Stimulated activated CD8-positive, alpha-beta memory T cell treated with anti-CD3 and anti-CD28 coated beads, Interleukin-4, amount 100 ng/mL, for 1 hour (primary cell): ENCODE measurements at regions not wholly inside any gene's neighbourhood (a gene's known extent, or its start where the extent isn't known, plus 50 kb on each side); places are given as distances from the start of the nearest gene placed in this dataset.

Experiments used
- DNase-seq, 2 donors: peaks; one replicate each; pipeline ENCODE4 v3.0.0-alpha.2; 2020; ENCODE audit warnings: low read depth in 2 of 2, low spot score in 1 of 2

GRCh38 chr5:133831491-133832224 lies 136.8 kb downstream of the C5orf15 start:
- no peak for DNase-seq

GRCh38 chr5:133830911-133831310 lies 137.5 kb downstream of the C5orf15 start:
- no peak for DNase-seq

GRCh38 chr5:133830281-133830680 lies 138.1 kb downstream of the C5orf15 start:
- no peak for DNase-seq

DNA sequence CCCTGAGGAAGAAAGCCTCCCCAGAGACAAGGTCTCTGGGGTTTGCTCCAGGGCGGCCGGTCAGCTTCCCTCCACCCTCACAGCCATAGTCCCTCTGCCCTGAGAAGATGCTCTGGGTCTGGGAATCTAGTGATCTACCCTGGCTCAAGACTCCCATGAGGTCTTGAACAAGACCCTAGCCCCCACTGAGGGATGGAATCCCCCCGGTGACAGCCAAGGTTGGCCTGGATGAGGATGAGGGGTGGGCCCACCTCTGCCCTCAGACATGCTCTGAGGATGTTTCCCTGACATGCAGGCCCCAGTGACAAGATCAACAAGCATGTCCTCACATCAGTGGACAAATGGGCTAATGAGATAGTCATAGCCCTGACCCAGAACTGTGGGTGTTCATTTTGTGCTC lies 138.6 kb downstream of the C5orf15 start:
- DNase-seq, result no peak

GRCh38 chr5:133828722-133829121 lies 139.7 kb downstream of the C5orf15 start:
- DNase-seq, result no peak

DNA sequence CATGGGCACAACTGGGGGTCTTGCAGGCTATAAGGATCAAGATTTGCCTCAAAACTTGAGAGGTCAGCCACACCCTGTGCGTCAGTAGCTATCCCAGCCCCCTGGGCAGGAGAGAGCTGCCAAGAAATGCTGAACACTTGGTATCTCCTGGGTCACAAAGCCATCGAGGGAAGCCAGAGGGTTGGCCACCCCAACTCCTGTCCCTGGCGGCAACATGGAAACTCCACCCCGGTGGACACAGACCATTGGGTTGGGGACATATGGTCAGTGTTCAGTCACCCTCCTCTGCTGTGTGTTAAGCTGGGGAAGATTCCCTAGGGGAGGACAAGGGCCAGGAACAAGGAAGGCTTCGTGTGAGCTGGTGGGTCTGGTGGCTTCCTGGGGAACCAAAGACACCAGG lies 140.6 kb downstream of the C5orf15 start:
- DNase-seq, result no peak

DNA sequence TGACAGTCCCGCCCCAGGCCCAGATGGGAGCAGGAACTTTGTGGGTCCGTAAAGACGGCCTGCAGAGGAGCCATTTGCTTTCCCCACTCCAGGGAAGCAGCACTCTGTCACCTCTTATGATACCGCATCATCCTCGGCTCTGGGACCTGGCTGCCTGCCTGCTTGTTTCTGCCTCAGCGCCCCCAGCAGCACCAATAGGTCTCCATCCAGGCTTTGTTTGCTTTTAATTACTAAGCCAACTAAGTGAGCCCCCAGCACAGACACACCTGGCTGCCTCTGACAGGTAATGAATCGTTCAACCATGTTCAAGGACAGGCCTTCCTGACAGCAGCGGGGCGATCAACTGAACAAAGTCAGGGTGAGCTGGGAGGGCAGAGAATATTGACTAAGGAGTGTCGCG lies 141.4 kb downstream of the C5orf15 start:
- no peak for DNase-seq

DNA sequence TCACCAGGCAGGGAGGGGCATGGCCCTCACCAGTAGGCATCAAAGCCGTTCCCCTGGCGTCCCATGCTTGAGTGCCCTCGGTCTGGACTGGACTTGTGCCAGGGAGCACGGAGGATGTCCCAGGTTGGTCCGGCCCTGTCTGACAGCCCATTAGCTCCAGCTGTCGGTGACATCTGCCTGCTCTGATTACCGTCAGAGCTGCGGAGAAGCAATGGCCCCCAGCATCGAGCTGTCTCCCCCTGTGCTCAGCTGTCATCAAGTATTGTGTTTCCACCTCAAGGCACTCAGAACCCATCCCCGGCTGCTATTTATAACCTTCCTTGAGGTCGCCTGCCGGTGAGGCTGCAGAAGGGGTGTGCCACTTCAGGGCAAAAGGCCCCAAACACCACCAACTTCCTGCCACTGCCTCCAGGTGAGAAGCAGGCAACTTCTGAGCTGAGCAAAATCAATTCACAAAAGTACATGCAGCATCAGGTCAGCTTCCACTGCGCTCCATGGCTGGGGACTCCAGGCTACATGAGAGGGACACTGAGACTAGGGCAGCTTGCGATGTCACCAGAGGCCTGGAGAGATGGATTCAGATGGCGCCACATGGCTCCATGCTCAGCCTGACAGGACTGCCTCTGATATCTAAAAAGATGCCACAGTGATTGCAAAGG lies 142.7 kb downstream of the C5orf15 start:
- DNase-seq, result peak in 1 of 2 donors; percentile 19

GRCh38 chr5:133824661-133825254 lies 143.7 kb downstream of the C5orf15 start:
- DNase-seq, result no peak

DNA sequence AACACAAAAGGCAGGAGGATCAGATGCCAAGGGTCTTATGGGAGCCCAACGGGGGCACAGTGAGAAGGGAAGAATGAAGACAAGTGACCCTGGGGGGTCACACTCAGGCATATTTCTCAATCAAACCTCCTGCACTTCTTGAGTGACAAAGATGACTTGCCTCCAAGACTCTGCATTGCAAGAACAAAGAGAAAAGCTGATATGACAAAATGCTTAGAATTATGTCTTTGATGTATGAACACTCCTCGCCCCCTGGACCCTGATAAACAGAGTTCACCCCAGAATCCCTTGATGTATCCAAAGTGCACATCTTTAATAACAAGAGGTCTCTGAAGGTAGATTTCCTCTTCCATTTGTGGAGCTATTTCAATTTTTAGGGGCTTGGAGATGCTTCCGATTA lies 146.5 kb downstream of the C5orf15 start:
- no peak for DNase-seq

DNA sequence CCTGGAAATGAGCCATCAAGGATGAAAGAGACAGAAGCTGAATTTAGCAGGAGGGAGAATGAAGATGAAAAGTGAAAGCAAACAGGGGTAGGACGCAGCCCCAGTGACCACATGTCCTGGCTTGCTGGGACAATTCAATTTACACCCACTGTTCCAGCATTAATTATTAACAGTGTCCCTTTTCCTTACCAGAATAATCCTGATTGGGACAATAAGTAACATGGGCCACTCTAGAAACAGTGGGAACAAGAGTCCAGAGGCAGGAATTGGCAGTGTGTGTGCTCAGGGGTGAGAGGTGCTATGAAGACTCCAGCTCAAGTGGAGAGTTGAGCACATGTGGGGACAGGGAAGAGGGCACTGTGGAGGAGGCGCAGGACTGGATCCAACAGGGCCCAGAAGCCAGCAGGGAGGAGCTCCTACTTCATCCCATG lies 147.1 kb downstream of the C5orf15 start:
- DNase-seq, result no peak

DNA sequence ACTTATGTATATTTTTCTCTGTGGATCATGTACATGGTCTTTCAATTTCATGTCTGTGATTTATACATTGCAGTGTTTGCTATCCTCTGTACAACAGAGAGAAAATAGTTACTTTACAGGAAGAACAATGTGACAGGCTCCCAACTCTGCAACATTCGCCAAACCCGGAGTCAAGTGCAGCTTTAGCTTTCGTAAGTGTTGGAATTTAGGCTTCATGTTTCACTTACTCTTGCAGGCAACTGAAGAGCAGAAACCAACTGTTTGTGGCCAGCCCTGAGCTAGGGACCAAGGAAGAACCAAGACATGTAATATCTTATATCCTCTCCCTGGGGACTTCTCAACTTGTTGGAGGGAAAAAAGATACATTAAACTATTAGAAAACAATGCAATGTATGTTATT lies 147.9 kb downstream of the C5orf15 start:
- DNase-seq, result no peak

- DNase-seq, result no peak
These were observed 148.4 kb downstream of the C5orf15 start for GRCh38 chr5:133819977-133820471.

DNA sequence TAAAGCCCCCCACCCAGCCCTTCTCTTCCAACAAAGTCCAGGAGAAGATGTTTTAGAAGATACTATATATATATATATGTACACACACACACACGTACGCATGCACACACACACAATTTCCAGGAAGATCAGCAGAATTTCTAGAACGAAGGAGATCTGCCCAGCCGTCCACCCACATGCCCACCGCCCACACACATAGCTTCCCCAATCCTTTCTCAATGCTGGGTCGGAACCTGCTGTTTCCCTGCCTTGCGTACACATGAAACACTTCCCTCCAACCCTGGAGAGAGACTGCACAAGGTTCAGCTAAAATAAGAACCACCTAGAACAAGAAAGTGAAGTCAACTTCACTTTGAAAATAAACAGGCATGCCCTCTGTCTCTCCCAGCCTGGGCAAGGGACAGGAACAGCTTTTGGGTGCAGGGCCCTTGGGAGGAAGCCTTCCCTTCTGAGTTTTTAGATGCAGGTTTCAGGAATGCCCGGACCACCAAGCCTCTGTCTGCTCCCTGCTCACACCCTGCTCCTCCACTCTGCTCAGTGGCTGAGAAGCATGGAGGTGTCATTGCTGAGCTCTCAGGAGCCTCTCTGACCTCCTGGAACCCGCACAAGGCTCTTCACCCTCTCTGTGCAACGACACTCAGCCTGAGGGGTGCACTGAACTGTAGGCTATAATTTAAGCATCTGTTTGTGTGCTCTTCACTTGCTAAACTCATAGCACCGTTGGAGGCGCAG lies 149.4 kb downstream of the C5orf15 start:
- no peak for DNase-seq

GRCh38 chr5:133818031-133818431 lies 150.4 kb downstream of the C5orf15 start:
- no peak for DNase-seq

- DNase-seq, result no peak
These were observed 151.0 kb downstream of the C5orf15 start for GRCh38 chr5:133817456-133817855.

GRCh38 chr5:133816791-133817190 lies 151.6 kb downstream of the C5orf15 start:
- no peak for DNase-seq

DNA sequence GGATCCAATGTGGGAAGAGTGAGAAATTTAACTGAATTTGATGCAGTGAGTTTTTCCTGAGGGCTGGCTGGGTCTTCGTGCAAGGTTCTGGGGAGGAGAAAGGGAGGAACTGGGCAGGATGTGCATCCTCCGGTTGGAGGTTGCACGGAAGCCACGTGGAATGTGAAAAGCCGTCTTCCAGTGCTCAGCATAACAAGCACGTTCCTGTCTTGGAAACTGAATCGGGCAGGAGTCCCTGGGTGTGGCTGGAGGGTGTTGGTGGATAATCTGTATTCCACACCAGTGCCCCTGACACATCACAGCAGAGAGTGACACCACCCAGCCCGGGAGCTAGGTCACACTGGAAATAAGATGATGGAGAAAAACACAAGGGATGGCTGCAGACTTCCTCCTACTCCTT lies 154.3 kb downstream of the C5orf15 start:
- no peak for DNase-seq

GRCh38 chr5:133811168-133811567 lies 157.3 kb downstream of the C5orf15 start:
- DNase-seq, result no peak

- no peak for DNase-seq
These were observed 158.6 kb downstream of the C5orf15 start for GRCh38 chr5:133809801-133810200.

DNA sequence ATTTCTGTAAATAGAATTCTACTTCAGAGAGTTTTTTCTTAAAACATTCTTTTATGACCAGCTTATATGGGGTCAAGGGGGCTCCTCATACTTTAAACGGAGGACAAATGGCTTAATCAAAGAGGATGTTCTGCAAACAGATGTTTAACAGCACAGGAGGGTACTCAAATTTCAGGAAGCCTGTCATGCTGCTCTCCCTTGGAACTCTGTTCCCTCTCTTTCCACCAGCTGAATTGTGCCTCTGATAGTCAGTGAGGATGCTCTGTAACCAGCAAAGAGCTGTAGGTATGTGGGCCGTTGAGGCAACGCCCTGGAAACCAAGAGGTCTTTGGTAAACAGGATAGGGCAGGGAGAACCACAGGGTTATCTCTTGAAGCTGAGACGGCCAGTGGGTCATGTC lies 161.1 kb downstream of the C5orf15 start:
- DNase-seq, result no peak

DNA sequence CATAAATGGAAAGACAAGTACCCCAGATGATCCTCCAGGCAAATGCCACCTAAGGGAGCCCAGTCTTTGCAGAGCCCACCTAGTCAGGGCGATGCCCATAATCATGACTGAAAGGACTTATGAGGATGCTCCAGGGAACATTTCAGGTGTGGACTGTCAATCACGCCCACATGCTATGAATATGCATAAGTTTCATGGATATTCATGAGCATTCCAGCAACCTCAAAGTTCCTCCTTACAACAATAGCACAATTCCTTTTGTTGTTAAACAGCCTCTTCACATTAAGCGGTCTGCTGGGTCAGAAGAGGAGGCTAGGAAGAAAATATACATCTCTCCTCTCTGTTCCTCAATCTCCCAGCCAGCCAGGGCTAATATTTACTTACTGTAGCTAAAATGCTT lies 161.6 kb downstream of the C5orf15 start:
- no peak for DNase-seq
